ENCODE measurements at regions not wholly inside any gene's neighbourhood (a gene's known extent, or its start where the extent isn't known, plus 50 kb on each side); places are given as distances from the start of the nearest gene placed in this dataset.

GRCh38 chr13:74305876-74306275 lies 171.7 kb upstream of the KLF12 start:
- TF ChIP-seq POLR2A (IDR thresholded peaks at IDR 0.05; ENCODE audit: low read length) (no peak), GATA1 (IDR thresholded peaks at IDR 0.05; ENCODE audit: low read depth, low read length) (no peak)

Measured in erythroblast (primary cell).